SU-DHL-6 (cell line): ENCODE measurements at regions not wholly inside any gene's neighbourhood (a gene's known extent, or its start where the extent isn't known, plus 50 kb on each side); places are given as distances from the start of the nearest gene placed in this dataset.

Experiments used
- H2AFZ ChIP-seq: fragments of 200-600 bp; sonication (generic); 2 replicates; pipeline ENCODE4 v1.6.1; 2014; ENCODE audit warnings: low read depth, mild to moderate bottlenecking, moderate library complexity, mixed read lengths, antibody characterized with exemption, low read length; ENCODE audit not compliant: severe bottlenecking
- H3F3A ChIP-seq: fragments of 200-600 bp; shearing (Covaris generic); 2 replicates; pipeline ENCODE4 v1.6.0; 2016; ENCODE audit warnings: antibody characterized with exemption, mild to moderate bottlenecking; ENCODE audit not compliant: insufficient read depth
- H3K27ac ChIP-seq: fragments of 200-600 bp; sonication (generic); 2 replicates; pipeline ENCODE4 v1.5.1; 2016; ENCODE audit warnings: low read depth, mild to moderate bottlenecking, low read length, moderate library complexity, mixed read lengths
- H3K27me3 ChIP-seq: fragments of 200-600 bp; sonication (generic), shearing (Covaris generic); 2 replicates; pipeline ENCODE4 v1.6.0; 2014; ENCODE audit warnings: mild to moderate bottlenecking, low read length
- H3K36me3 ChIP-seq: fragments of 200-600 bp; sonication (generic); 2 replicates; pipeline ENCODE4 v1.6.1; 2014; ENCODE audit warnings: mild to moderate bottlenecking, low read length, mixed read lengths
- H3K4me2 ChIP-seq: fragments of 300-600, 200-600 bp; shearing (Covaris generic), sonication (generic); 2 replicates; pipeline ENCODE4 v1.6.0; 2014; ENCODE audit warnings: low read length, low read depth, mild to moderate bottlenecking; ENCODE audit not compliant: poor library complexity, severe bottlenecking
- H3K4me3 ChIP-seq: fragments of 200-600 bp; sonication (generic); 2 replicates; pipeline ENCODE4 v1.5.1; 2014; ENCODE audit warnings: antibody characterized with exemption, low read length, mild to moderate bottlenecking, mixed read lengths; ENCODE audit not compliant: insufficient read depth, poor library complexity, severe bottlenecking
- H3K79me2 ChIP-seq: fragments of 200-600 bp; sonication (generic); 2 replicates; pipeline ENCODE4 v1.6.1; 2014; ENCODE audit warnings: mild to moderate bottlenecking, low read length, moderate library complexity; ENCODE audit not compliant: insufficient read depth
- H3K9ac ChIP-seq: fragments of 200-600 bp; sonication (generic); 2 replicates; pipeline ENCODE4 v1.7.0; 2014; ENCODE audit warnings: mild to moderate bottlenecking, low read length
- H3K9me2 ChIP-seq: fragments of 200-600 bp; sonication (generic); replicated peaks from 2 replicates; pipeline ENCODE4 v1.6.1; 2014; ENCODE audit warnings: low read length; ENCODE audit not compliant: insufficient read depth
- H3K9me3 ChIP-seq: fragments of 200-600 bp; sonication (generic); 2 replicates; pipeline ENCODE4 v1.6.1; 2014; ENCODE audit warnings: low read length, mixed read lengths; ENCODE audit not compliant: insufficient read depth
- H4K20me1 ChIP-seq: fragments of 200-600 bp; sonication (generic); 2 replicates; pipeline ENCODE4 v1.6.1; 2014; ENCODE audit warnings: low read depth, mild to moderate bottlenecking, antibody characterized with exemption, low read length, moderate library complexity, mixed read lengths
- CTCF ChIP-seq: fragments of 200-600 bp; sonication (generic); IDR thresholded peaks from one replicate; pipeline ENCODE4 v1.5.1; 2017; ENCODE audit warnings: antibody characterized with exemption, mild to moderate bottlenecking, low read length, moderate library complexity; ENCODE audit not compliant: insufficient read depth, poor library complexity, severe bottlenecking
- EZH2phosphoT487 ChIP-seq: fragments of 200-600 bp; sonication (generic), shearing (Covaris generic); conservative IDR thresholded peaks from 2 replicates; pipeline ENCODE4 v1.6.1; 2018; ENCODE audit warnings: mild to moderate bottlenecking, antibody characterized with exemption, low read length, moderate library complexity, mixed read lengths

GRCh38 chr9:31100311-31100710 lies 1284.1 kb upstream of the ACO1 start:
- no peaks in the 10 kb centered on the region for H3K27me3 ChIP-seq
- H3K27ac ChIP-seq, result no peak overlapping the region
- H3K9ac ChIP-seq, result no peak overlapping the region
- H2AFZ ChIP-seq, result no peak overlapping the region
- H3K4me3 ChIP-seq, result no peak overlapping the region
- no peaks in the 10 kb centered on the region for H3F3A ChIP-seq
- no peaks in the 10 kb centered on the region for H4K20me1 ChIP-seq
- no peaks in the 10 kb centered on the region for H3K9me3 ChIP-seq
- no peaks in the 10 kb centered on the region for H3K36me3 ChIP-seq
- H3K9me2 ChIP-seq, result no peaks in the 10 kb centered on the region; the same call in 1 of the 2 replicates
- H3K4me2 ChIP-seq, result no peak overlapping the region
- TF ChIP-seq EZH2phosphoT487 (no peak), CTCF (no peak)
- H3K79me2 ChIP-seq, result no peaks in the 10 kb centered on the region

- Histone ChIP-seq H3K79me2 (no peaks in the 10 kb centered on the region), H3K4me3 (no peak overlapping the region), H3K4me2 (no peak overlapping the region), H3K27me3 (no peaks in the 10 kb centered on the region), H3K9me2 (no peaks in the 10 kb centered on the region), H3F3A (no peaks in the 10 kb centered on the region), H3K36me3 (no peaks in the 10 kb centered on the region), H3K9me3 (no peaks in the 10 kb centered on the region), H4K20me1 (no peaks in the 10 kb centered on the region), H3K27ac (no peak overlapping the region), H2AFZ (no peak overlapping the region), H3K9ac (no peak overlapping the region)
- TF ChIP-seq CTCF (no peak), EZH2phosphoT487 (no peak)
Observed at GRCh38 chr9:31103836-31104235, 1280.6 kb upstream of the ACO1 start.

- no peak overlapping the region for H3K4me3 ChIP-seq
- H3K9me2 ChIP-seq, result no peaks in the 10 kb centered on the region
- H3K36me3 ChIP-seq, result no peaks in the 10 kb centered on the region
- H3K27me3 ChIP-seq, result no peaks in the 10 kb centered on the region
- H3K79me2 ChIP-seq, result no peaks in the 10 kb centered on the region
- no peak for TF ChIP-seq EZH2phosphoT487
- TF ChIP-seq CTCF, result no peak
- no peak overlapping the region for H2AFZ ChIP-seq
- no peaks in the 10 kb centered on the region for H4K20me1 ChIP-seq
- no peak overlapping the region for H3K9ac ChIP-seq
- no peak overlapping the region for H3K27ac ChIP-seq
- no peak overlapping the region for H3K4me2 ChIP-seq
- no peaks in the 10 kb centered on the region for H3K9me3 ChIP-seq
- H3F3A ChIP-seq, result no peaks in the 10 kb centered on the region
Observed at GRCh38 chr9:31104249-31104648, 1280.2 kb upstream of the ACO1 start.

GRCh38 chr9:31112491-31112890 lies 1272.0 kb upstream of the ACO1 start:
- Histone ChIP-seq H3F3A (no peaks in the 10 kb centered on the region), H3K4me2 (no peak overlapping the region), H3K9ac (no peak overlapping the region), H3K36me3 (no peaks in the 10 kb centered on the region), H3K4me3 (no peak overlapping the region), H3K27ac (no peak overlapping the region), H3K9me3 (no peaks in the 10 kb centered on the region), H4K20me1 (no peaks in the 10 kb centered on the region), H3K79me2 (no peaks in the 10 kb centered on the region), H3K27me3 (no peaks in the 10 kb centered on the region), H2AFZ (no peak overlapping the region), H3K9me2 (0 out of 2 replicates have a peak, but pooled peaks cover 3% of the 10 kb centered on the region)
- TF ChIP-seq EZH2phosphoT487 (no peak), CTCF (no peak)
